Panc1 (cell line): ENCODE measurements at regions not wholly inside any gene's neighbourhood (a gene's known extent, or its start where the extent isn't known, plus 50 kb on each side); places are given as distances from the start of the nearest gene placed in this dataset.

Experiments
- ATAC-seq: fragments of 200-7000 bp; cut with Tn5 transposase; 2 replicates; pipeline ENCODE4 v1.9.1; 2020; ENCODE audit warnings: mild to moderate bottlenecking, moderate library complexity
- BruUV-seq: library from RNA; stranded (reverse); fragments of 400-500 nt; replicated peaks from 2 replicates; lab custom pipeline; 2021; lab: Mats Ljungman, UMichigan
- CTCF ChIA-PET: fragments of 300-600 bp; sonication (Branson Sonifier 250); formaldehyde crosslinking; loops from one replicate; lab custom pipeline; 2022; ENCODE audit warnings: antibody characterized with exemption; lab: Charles Lee
- POLR2A ChIA-PET: fragments of 300-600 bp; sonication (Branson Sonifier 250); formaldehyde crosslinking; loops from one replicate; lab custom pipeline; 2022; ENCODE audit warnings: antibody characterized with exemption; lab: Charles Lee
- DNase-seq: peaks from one replicate; pipeline ENCODE4 v3.0.0-alpha.2; 2010; ENCODE audit warnings: low read depth, low spot score
- H3K27ac ChIP-seq: 2 replicates; pipeline ENCODE4 v1.5.1; 2011; ENCODE audit warnings: mild to moderate bottlenecking, low read length, inconsistent platforms
- H3K27me3 ChIP-seq: fragments of 200-500 bp; sonication (Bioruptor generic); 2 replicates; pipeline ENCODE4 v1.6.0; 2014; ENCODE audit warnings: low read length, inconsistent platforms; ENCODE audit not compliant: control insufficient read depth, insufficient read depth
- H3K36me3 ChIP-seq: fragments of 200-500 bp; sonication (Bioruptor generic); 2 replicates; pipeline ENCODE4 v1.5.1; 2014; ENCODE audit warnings: inconsistent platforms, mild to moderate bottlenecking, low read length, moderate library complexity; ENCODE audit not compliant: control insufficient read depth, insufficient read depth
- H3K4me1 ChIP-seq: 2 replicates; pipeline ENCODE4 v1.5.1; 2011; ENCODE audit warnings: inconsistent platforms, mild to moderate bottlenecking, low read length, moderate library complexity; ENCODE audit not compliant: control insufficient read depth, insufficient read depth
- H3K4me3 ChIP-seq, 2 experiments: 2 replicates each; pipeline ENCODE4 v1.5.1; 2011 to 2012; ENCODE audit warnings: low read depth in 2 of 2, low read length in 2 of 2, mild to moderate bottlenecking in 2 of 2, inconsistent platforms in 1 of 2, moderate library complexity in 1 of 2
- H3K9me3 ChIP-seq: fragments of 200-500 bp; sonication (Bioruptor generic); 2 replicates; pipeline ENCODE4 v1.5.1; 2014; ENCODE audit warnings: low read depth, mild to moderate bottlenecking, inconsistent platforms, low read length, moderate library complexity; ENCODE audit not compliant: control insufficient read depth, insufficient read depth
- CTCF ChIP-seq: fragments of 450-650 bp; IDR thresholded peaks from 2 replicates; pipeline ENCODE4 v1.5.1; 2017; ENCODE audit warnings: mild to moderate bottlenecking
- POLR2AphosphoS5 ChIP-seq: IDR thresholded peaks from 2 replicates; pipeline ENCODE4 v1.6.1; 2012; ENCODE audit warnings: mild to moderate bottlenecking, low read depth, low read length, moderate library complexity
- REST ChIP-seq, 2 experiments: IDR thresholded peaks; 2 replicates each; pipeline ENCODE4 v1.6.1; 2011 to 2012; ENCODE audit warnings: low read depth in 2 of 2, control low read depth in 1 of 2, low read length in 1 of 2, mild to moderate bottlenecking in 1 of 2, moderate library complexity in 1 of 2; ENCODE audit not compliant: insufficient read depth in 1 of 2
- SIN3A ChIP-seq: IDR thresholded peaks from 2 replicates; pipeline ENCODE4 v1.6.1; 2012; ENCODE audit warnings: low read depth, mild to moderate bottlenecking, low read length, moderate library complexity, borderline replicate concordance; ENCODE audit not compliant: insufficient read depth
- TCF7L2 ChIP-seq: IDR thresholded peaks from 2 replicates; pipeline ENCODE4 v1.6.1; 2011; ENCODE audit warnings: mild to moderate bottlenecking, low read depth, low read length, inconsistent platforms
- in situ Hi-C: cut with HindIII; loops from 2 replicates; pipeline ENCODE4 v1.10.0; 2016; ENCODE audit warnings: low sequenced_read_pairs, low pct_unique_long_range_greater_than_20kb
- intact Hi-C: fragments of 100-400 bp; cut with micrococcal nuclease; formaldehyde crosslinking; loops from one replicate; pipeline ENCODE4 v1.10.0; 2022; ENCODE audit not compliant: unreplicated experiment

GRCh38 chr2:120991441-120991840, 255.8 kb downstream of the GLI2 start:
- Histone ChIP-seq H3K27me3 (no peaks in the 10 kb centered on the region), H3K4me3 (no peak overlapping the region), H3K36me3 (no peaks in the 10 kb centered on the region), H3K4me1 (no peaks in the 10 kb centered on the region), H3K27ac (no peak overlapping the region), H3K9me3 (no peaks in the 10 kb centered on the region)
- ChIA-PET POLR2A (no interaction called here), CTCF (no interaction called here)
- TF ChIP-seq POLR2AphosphoS5 (no peak), TCF7L2 (no peak), CTCF (no peak), REST (IDR thresholded peaks at IDR 0.05; ENCODE audit: insufficient read depth in 1 of 2, low read depth in 2 of 2, low read length in 1 of 2) (no peak), SIN3A (no peak)
- no TSS peak for BruUV-seq
- in situ Hi-C loops = no loop called here
- ATAC-seq (no peak), DNase-seq (no peak)
- intact Hi-C loops = no loop called here

- DNase-seq (no peak), ATAC-seq (no peak)
- Histone ChIP-seq H3K27me3 (no peaks in the 10 kb centered on the region), H3K36me3 (no peaks in the 10 kb centered on the region), H3K4me1 (no peaks in the 10 kb centered on the region), H3K4me3 (no peak overlapping the region), H3K9me3 (no peaks in the 10 kb centered on the region), H3K27ac (no peak overlapping the region)
- intact Hi-C loops (no loop called here), in situ Hi-C loops (no loop called here)
- no TSS peak for BruUV-seq
- CTCF ChIA-PET = no interaction called here
- POLR2A ChIA-PET = interaction anchor here (0.6 kb wide), 1 partner anchor 295 kb away, joined by 13 read pairs; no protein-coding TSS in a partner anchor
- TF ChIP-seq REST (IDR thresholded peaks at IDR 0.05; ENCODE audit: insufficient read depth in 1 of 2, low read depth in 2 of 2, low read length in 1 of 2) (no peak), SIN3A (no peak), POLR2AphosphoS5 (no peak), CTCF (no peak), TCF7L2 (no peak)
These were observed 257.3 kb downstream of the GLI2 start for GRCh38 chr2:120992791-120993555.
